T-cell (primary cell): ENCODE measurements at regions not wholly inside any gene's neighbourhood (a gene's known extent, or its start where the extent isn't known, plus 50 kb on each side); places are given as distances from the start of the nearest gene placed in this dataset.
"Not testable (repeated sequence)": the region's sequence is repeated elsewhere in the genome, so short reads cannot be mapped to it uniquely, and the experiment has no call there.

Experiments used
- ATAC-seq, 4 experiments: fragments of 200-7000 bp in 3 of 4; fragments of 150-1000 bp in 1 of 4; cut with Tn5 transposase; replicated peaks in 1 of 4; 1 replicate in 3 of 4; 2 replicates in 1 of 4; pipeline ENCODE4 v1.10.0; 2021; ENCODE audit warnings: moderate library complexity in 3 of 4, mild to moderate bottlenecking in 2 of 4, moderate number of reproducible peaks in 1 of 4
- CTCF ChIA-PET, 2 donors: fragments of 300-600 bp; sonication (Branson Sonifier 250); formaldehyde crosslinking; loops; one replicate each; lab custom pipeline; 2022; ENCODE audit warnings: antibody characterized with exemption in 2 of 2; lab: Charles Lee
- POLR2A ChIA-PET, 2 donors: fragments of 300-600 bp; sonication (Branson Sonifier 250); formaldehyde crosslinking; loops; one replicate each; lab custom pipeline; 2022; ENCODE audit warnings: antibody characterized with exemption in 2 of 2; lab: Charles Lee
- DNase-seq, 35 experiments: peaks; one replicate each; pipeline versions ENCODE4 v3.0.0 to v3.0.0-alpha.2; 2013 to 2023
- H3K27ac ChIP-seq: one replicate; pipeline ENCODE4 v1.5.1; 2013; ENCODE audit warnings: low read length
- H3K27me3 ChIP-seq, 2 experiments: replicated peaks in 1 of 2; 1 replicate in 1 of 2; 2 replicates in 1 of 2; pipeline versions ENCODE4 v1.6.1 to v1.7.0; 2013; ENCODE audit warnings: low read length in 1 of 2, mixed read lengths in 1 of 2; ENCODE audit not compliant: control insufficient read depth in 2 of 2, insufficient read depth in 2 of 2; ENCODE audit errors: extremely low read depth in 1 of 2
- H3K36me3 ChIP-seq, 2 donors: 1 replicate in 1 of 2; 2 replicates in 1 of 2; pipeline versions ENCODE4 v1.6.1 to v1.7.0; 2013; ENCODE audit warnings: low read length in 1 of 2; ENCODE audit not compliant: control insufficient read depth in 2 of 2, insufficient read depth in 1 of 2; ENCODE audit errors: extremely low read depth in 1 of 2
- H3K4me1 ChIP-seq, 2 experiments: 1 replicate in 1 of 2; 2 replicates in 1 of 2; pipeline versions ENCODE4 v1.6.1 to v1.7.0; 2013; ENCODE audit warnings: low read length in 2 of 2, mixed read lengths in 1 of 2; ENCODE audit not compliant: insufficient read depth in 2 of 2, control insufficient read depth in 1 of 2; ENCODE audit errors: extremely low read depth in 1 of 2
- H3K4me3 ChIP-seq, 2 donors: 1 replicate in 1 of 2; 2 replicates in 1 of 2; pipeline versions ENCODE4 v1.5.1 to v1.7.0; 2013; ENCODE audit warnings: mild to moderate bottlenecking in 2 of 2, low read length in 1 of 2, moderate library complexity in 1 of 2; ENCODE audit not compliant: control insufficient read depth in 1 of 2; ENCODE audit errors: extremely low read depth in 1 of 2
- H3K9me3 ChIP-seq: 2 replicates; pipeline ENCODE4 v1.7.0; 2013
- H3K27ac Mint-ChIP-seq, 2 donors: one replicate each; pipeline ENCODE4 v1.8.0; 2020 to 2021; ENCODE audit warnings: mild to moderate bottlenecking in 2 of 2, mixed read lengths in 2 of 2
- H3K27me3 Mint-ChIP-seq, 2 donors: one replicate each; pipeline ENCODE4 v1.8.0; 2021 to 2022; ENCODE audit warnings: mixed read lengths in 2 of 2
- H3K36me3 Mint-ChIP-seq: one replicate; pipeline ENCODE4 v1.8.0; 2021; ENCODE audit warnings: mixed read lengths
- H3K4me1 Mint-ChIP-seq, 3 donors: one replicate each; pipeline ENCODE4 v1.8.0; 2020 to 2022; ENCODE audit warnings: mixed read lengths in 3 of 3, mild to moderate bottlenecking in 1 of 3
- H3K4me3 Mint-ChIP-seq, 3 donors: one replicate each; pipeline ENCODE4 v1.8.0; 2020 to 2022; ENCODE audit warnings: mild to moderate bottlenecking in 3 of 3, mixed read lengths in 3 of 3, moderate library complexity in 3 of 3
- H3K9me3 Mint-ChIP-seq, 3 donors: one replicate each; pipeline ENCODE4 v1.8.0; 2020 to 2022; ENCODE audit warnings: mixed read lengths in 3 of 3
- WGBS: methylation state at CpG from one replicate; pipeline ENCODE4 v1.1.5; 2013; ENCODE audit warnings: missing lambda C conversion rate; ENCODE audit not compliant: insufficient coverage; 5-methylcytosine and 5-hydroxymethylcytosine counted together

GRCh38 chr6:60767791-60768499 is 1518.1 kb downstream of the KHDRBS2 start:
- CTCF ChIA-PET, H3K4me3 ChIP-seq, H3K4me1 Mint-ChIP-seq, H3K4me3 Mint-ChIP-seq, H3K27ac ChIP-seq, H3K4me1 ChIP-seq, H3K27me3 Mint-ChIP-seq, POLR2A ChIA-PET, H3K9me3 ChIP-seq, DNase-seq, H3K27ac Mint-ChIP-seq, H3K27me3 ChIP-seq, ATAC-seq, H3K36me3 ChIP-seq, H3K36me3 Mint-ChIP-seq: not testable (repeated sequence)
- peaks cover 0 to 15% (median 14%) of the 10 kb centered on the region in 3 donors for H3K9me3 Mint-ChIP-seq
- WGBS, result no CpG with 5 or more reads among the region's 4 CpGs

- H3K36me3 Mint-ChIP-seq, H3K4me1 Mint-ChIP-seq, ATAC-seq, H3K27me3 Mint-ChIP-seq, H3K4me1 ChIP-seq, H3K36me3 ChIP-seq, H3K27ac Mint-ChIP-seq, CTCF ChIA-PET, H3K27ac ChIP-seq, H3K9me3 ChIP-seq, H3K27me3 ChIP-seq, DNase-seq, POLR2A ChIA-PET, H3K4me3 ChIP-seq, H3K4me3 Mint-ChIP-seq: not testable (repeated sequence)
- H3K9me3 Mint-ChIP-seq, result peaks cover 0 to 12% (median 10%) of the 10 kb centered on the region in 3 donors
These were observed 1520.7 kb downstream of the KHDRBS2 start for GRCh38 chr6:60765331-60765730.

GRCh38 chr6:60763464-60764080 is 1522.5 kb downstream of the KHDRBS2 start:
- WGBS, result no CpG with 5 or more reads among the region's 4 CpGs
- H3K27me3 Mint-ChIP-seq, H3K4me1 Mint-ChIP-seq, H3K4me3 Mint-ChIP-seq, H3K4me1 ChIP-seq, H3K9me3 ChIP-seq, H3K27me3 ChIP-seq, H3K36me3 ChIP-seq, H3K27ac ChIP-seq, DNase-seq, ATAC-seq, POLR2A ChIA-PET, H3K4me3 ChIP-seq, H3K36me3 Mint-ChIP-seq, CTCF ChIA-PET, H3K27ac Mint-ChIP-seq: not testable (repeated sequence)
- peaks cover 5 to 18% (median 10%) of the 10 kb centered on the region in 3 donors for H3K9me3 Mint-ChIP-seq

- H3K4me1 Mint-ChIP-seq, H3K27ac ChIP-seq, H3K4me3 Mint-ChIP-seq, H3K4me3 ChIP-seq, H3K36me3 Mint-ChIP-seq, DNase-seq, H3K4me1 ChIP-seq, H3K27me3 Mint-ChIP-seq, CTCF ChIA-PET, H3K36me3 ChIP-seq, POLR2A ChIA-PET, ATAC-seq, H3K9me3 ChIP-seq, H3K27ac Mint-ChIP-seq, H3K27me3 ChIP-seq: not testable (repeated sequence)
- H3K9me3 Mint-ChIP-seq, result peaks cover 5 to 18% (median 17%) of the 10 kb centered on the region in 3 donors
- no CpG with 5 or more reads among the region's 1 CpG for WGBS
These were observed 1525.1 kb downstream of the KHDRBS2 start for GRCh38 chr6:60760928-60761327.

- H3K4me3 Mint-ChIP-seq, H3K27me3 ChIP-seq, DNase-seq, POLR2A ChIA-PET, H3K4me1 ChIP-seq, H3K4me3 ChIP-seq, H3K27ac ChIP-seq, H3K4me1 Mint-ChIP-seq, H3K36me3 Mint-ChIP-seq, H3K9me3 ChIP-seq, H3K27me3 Mint-ChIP-seq, ATAC-seq, H3K27ac Mint-ChIP-seq, H3K36me3 ChIP-seq: not testable (repeated sequence)
- no CpG with 5 or more reads among the region's 2 CpGs for WGBS
- CTCF ChIA-PET, result interaction anchor here in 1 of 2 donors (0.6 kb wide), 1 partner anchor 53 kb away, joined by 8 read pairs; no protein-coding TSS in a partner anchor
- H3K9me3 Mint-ChIP-seq, result peaks cover 9 to 20% (median 16%) of the 10 kb centered on the region in 3 donors
These were observed 1526.7 kb downstream of the KHDRBS2 start for GRCh38 chr6:60759149-60759825.

- H3K36me3 Mint-ChIP-seq, H3K27ac Mint-ChIP-seq, H3K27ac ChIP-seq, H3K27me3 Mint-ChIP-seq, H3K4me1 Mint-ChIP-seq, H3K4me3 ChIP-seq, H3K4me3 Mint-ChIP-seq, DNase-seq, POLR2A ChIA-PET, H3K36me3 ChIP-seq, H3K9me3 ChIP-seq, H3K4me1 ChIP-seq, H3K27me3 ChIP-seq, ATAC-seq: not testable (repeated sequence)
- WGBS, result 90% methylated on average over 2 of the region's 9 CpGs
- peaks cover 9 to 20% (median 16%) of the 10 kb centered on the region in 3 donors for H3K9me3 Mint-ChIP-seq
- CTCF ChIA-PET, result interaction anchor here in 1 of 2 donors (0.6 kb wide), 1 partner anchor 53 kb away, joined by 8 read pairs; no protein-coding TSS in a partner anchor
These were observed 1527.3 kb downstream of the KHDRBS2 start for GRCh38 chr6:60758725-60759124.
